ENCODE measurements at regions not wholly inside any gene's neighbourhood (a gene's known extent, or its start where the extent isn't known, plus 50 kb on each side); places are given as distances from the start of the nearest gene placed in this dataset.

DNA sequence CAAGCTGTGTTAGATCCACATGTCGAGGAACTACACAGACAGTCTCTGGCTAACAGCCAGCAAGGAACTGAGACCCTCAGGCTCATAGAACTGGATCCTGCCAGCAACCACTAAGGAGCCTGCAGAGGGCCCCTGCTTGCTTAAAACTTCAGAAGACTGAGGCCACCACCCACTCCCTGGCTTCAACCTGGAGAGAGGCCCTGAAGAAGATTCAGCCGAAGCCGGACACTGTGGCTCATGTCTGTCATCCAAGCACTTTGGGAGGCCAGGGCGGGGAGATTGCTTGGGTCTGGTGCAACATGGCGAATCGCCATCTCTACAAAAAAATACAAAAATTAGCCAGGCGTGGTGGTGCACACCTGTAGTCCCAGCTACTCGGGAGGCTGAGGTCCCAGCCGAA, 92.6 kb upstream of the TMPRSS2 start:
- H4K20me1 ChIP-seq (ENCODE audit: control insufficient read depth, extremely low read depth, insufficient read depth, low read length), result no peaks in the 10 kb centered on the region
- H3K27ac ChIP-seq (ENCODE audit: insufficient read depth, low read length), result no peak overlapping the region
- H3K9ac ChIP-seq (ENCODE audit: insufficient read depth, low read length), result no peak overlapping the region
- no peaks in the 10 kb centered on the region for H3K4me1 ChIP-seq (ENCODE audit: control insufficient read depth, extremely low read depth, insufficient read depth, low read length)
- TF ChIP-seq, protein P1, sequence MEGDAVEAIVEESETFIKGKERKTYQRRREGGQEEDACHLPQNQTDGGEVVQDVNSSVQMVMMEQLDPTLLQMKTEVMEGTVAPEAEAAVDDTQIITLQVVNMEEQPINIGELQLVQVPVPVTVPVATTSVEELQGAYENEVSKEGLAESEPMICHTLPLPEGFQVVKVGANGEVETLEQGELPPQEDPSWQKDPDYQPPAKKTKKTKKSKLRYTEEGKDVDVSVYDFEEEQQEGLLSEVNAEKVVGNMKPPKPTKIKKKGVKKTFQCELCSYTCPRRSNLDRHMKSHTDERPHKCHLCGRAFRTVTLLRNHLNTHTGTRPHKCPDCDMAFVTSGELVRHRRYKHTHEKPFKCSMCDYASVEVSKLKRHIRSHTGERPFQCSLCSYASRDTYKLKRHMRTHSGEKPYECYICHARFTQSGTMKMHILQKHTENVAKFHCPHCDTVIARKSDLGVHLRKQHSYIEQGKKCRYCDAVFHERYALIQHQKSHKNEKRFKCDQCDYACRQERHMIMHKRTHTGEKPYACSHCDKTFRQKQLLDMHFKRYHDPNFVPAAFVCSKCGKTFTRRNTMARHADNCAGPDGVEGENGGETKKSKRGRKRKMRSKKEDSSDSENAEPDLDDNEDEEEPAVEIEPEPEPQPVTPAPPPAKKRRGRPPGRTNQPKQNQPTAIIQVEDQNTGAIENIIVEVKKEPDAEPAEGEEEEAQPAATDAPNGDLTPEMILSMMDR (conservative IDR thresholded peaks at IDR 0.05 in 1 of 2, IDR thresholded peaks at IDR 0.05 in 1 of 2; ENCODE audit: low read depth in 1 of 2, low read length in 2 of 2), result no peak
- H3K79me2 ChIP-seq (ENCODE audit: control insufficient read depth, insufficient read depth, low read length), result no peaks in the 10 kb centered on the region
- no peaks in the 10 kb centered on the region for H3K9me3 ChIP-seq (ENCODE audit: control insufficient read depth, insufficient read depth, low read depth, low read length)
- DNase-seq (ENCODE audit: low read depth in 2 of 2), result no peak
- H3K4me3 ChIP-seq (replicated peaks in 1 of 4; ENCODE audit: control extremely low read depth in 1 of 4, insufficient read depth in 1 of 4, low read depth in 3 of 4, low read length in 4 of 4), result no peak overlapping the region
- H3K27me3 ChIP-seq (ENCODE audit: control insufficient read depth, insufficient read depth, low read length), result no peaks in the 10 kb centered on the region
- no peak overlapping the region for H2AFZ ChIP-seq (ENCODE audit: low read length)
- no peaks in the 10 kb centered on the region for H3K36me3 ChIP-seq (ENCODE audit: control insufficient read depth, insufficient read depth, low read length)
- H3K4me2 ChIP-seq (ENCODE audit: extremely low read depth, insufficient read depth, low read length), result no peak overlapping the region

DNA sequence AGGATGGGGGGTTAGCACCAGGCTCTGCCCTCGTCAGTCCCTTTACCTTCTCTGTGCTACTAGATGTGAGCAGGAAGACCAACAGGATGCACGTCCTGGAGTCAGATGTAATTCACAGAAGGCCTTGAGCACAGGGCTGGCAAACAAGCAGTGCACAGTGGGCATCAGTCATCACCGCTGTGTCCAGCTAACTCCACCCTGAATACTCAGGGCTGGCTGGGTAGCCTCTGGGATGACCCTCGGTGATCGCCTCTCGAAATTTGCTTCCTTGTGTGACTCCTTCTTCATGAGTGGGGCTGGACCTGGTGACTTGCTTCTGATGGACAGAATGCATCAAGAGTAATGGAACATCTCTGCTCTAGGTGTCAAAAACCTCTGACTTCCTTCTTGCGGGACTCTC, 92.2 kb upstream of the TMPRSS2 start:
- no peaks in the 10 kb centered on the region for H3K4me1 ChIP-seq (ENCODE audit: control insufficient read depth, extremely low read depth, insufficient read depth, low read length)
- H3K79me2 ChIP-seq (ENCODE audit: control insufficient read depth, insufficient read depth, low read length), result no peaks in the 10 kb centered on the region
- no peak overlapping the region for H3K9ac ChIP-seq (ENCODE audit: insufficient read depth, low read length)
- no peak overlapping the region for H3K27ac ChIP-seq (ENCODE audit: insufficient read depth, low read length)
- H3K4me2 ChIP-seq (ENCODE audit: extremely low read depth, insufficient read depth, low read length), result no peak overlapping the region
- H3K4me3 ChIP-seq (replicated peaks in 1 of 4; ENCODE audit: control extremely low read depth in 1 of 4, insufficient read depth in 1 of 4, low read depth in 3 of 4, low read length in 4 of 4), result no peak overlapping the region
- no peaks in the 10 kb centered on the region for H4K20me1 ChIP-seq (ENCODE audit: control insufficient read depth, extremely low read depth, insufficient read depth, low read length)
- no peak for DNase-seq (ENCODE audit: low read depth in 2 of 2)
- no peak overlapping the region for H2AFZ ChIP-seq (ENCODE audit: low read length)
- H3K9me3 ChIP-seq (ENCODE audit: control insufficient read depth, insufficient read depth, low read depth, low read length), result no peaks in the 10 kb centered on the region
- no peaks in the 10 kb centered on the region for H3K27me3 ChIP-seq (ENCODE audit: control insufficient read depth, insufficient read depth, low read length)
- no peaks in the 10 kb centered on the region for H3K36me3 ChIP-seq (ENCODE audit: control insufficient read depth, insufficient read depth, low read length)
- TF ChIP-seq, protein P1 (conservative IDR thresholded peaks at IDR 0.05 in 1 of 2, IDR thresholded peaks at IDR 0.05 in 1 of 2; ENCODE audit: low read depth in 1 of 2, low read length in 2 of 2), result no peak
- TF ChIP-seq EZH2 (IDR thresholded peaks at IDR 0.05; ENCODE audit: low read length, missing control alignments), result no peak

DNA sequence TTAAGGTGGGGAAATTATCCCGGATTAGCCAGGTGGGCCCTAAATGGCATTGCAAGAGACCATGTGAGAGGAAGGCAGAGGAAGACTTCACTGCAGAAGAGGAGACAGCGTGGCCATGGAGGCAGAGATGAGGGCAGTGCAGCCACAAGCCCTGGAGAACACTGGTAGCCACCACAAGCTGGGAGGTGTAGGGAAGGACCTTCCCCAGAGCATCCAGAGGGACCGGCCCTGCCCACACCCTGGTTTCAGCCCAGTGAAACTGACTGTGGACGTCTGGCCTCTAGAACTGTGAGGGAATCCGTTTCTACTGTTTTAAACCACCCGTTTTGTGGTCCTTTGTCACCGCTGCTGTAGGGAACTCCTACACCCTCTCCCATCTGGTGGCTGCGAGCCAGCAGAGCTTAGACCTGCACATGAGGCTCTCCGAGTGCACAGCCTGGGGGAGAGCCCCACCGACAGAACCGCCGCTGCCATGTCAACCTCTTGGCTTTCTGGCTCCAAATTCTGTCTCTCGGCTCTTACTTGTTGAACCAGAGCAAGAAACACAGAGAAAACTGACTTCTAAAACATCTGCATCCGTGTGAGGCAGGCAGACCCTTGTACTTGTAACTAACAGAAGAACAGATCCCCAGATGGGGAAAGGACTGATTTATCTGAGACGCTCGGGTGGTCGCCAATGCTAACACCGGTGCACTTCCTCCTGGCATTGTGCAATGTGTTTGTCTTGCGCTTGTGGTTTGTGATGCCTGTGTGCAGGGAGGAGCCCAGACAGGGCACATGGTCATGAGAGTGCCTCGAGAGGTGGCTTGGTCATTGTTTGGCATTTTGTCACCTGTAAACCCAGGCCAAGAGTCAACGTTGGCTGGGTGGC, 90.8 kb upstream of the TMPRSS2 start:
- no peaks in the 10 kb centered on the region for H3K36me3 ChIP-seq (ENCODE audit: control insufficient read depth, insufficient read depth, low read length)
- no peaks in the 10 kb centered on the region for H3K9me3 ChIP-seq (ENCODE audit: control insufficient read depth, insufficient read depth, low read depth, low read length)
- no peaks in the 10 kb centered on the region for H3K27me3 ChIP-seq (ENCODE audit: control insufficient read depth, insufficient read depth, low read length)
- DNase-seq (ENCODE audit: low read depth in 2 of 2), result no peak
- TF ChIP-seq EZH2 (IDR thresholded peaks at IDR 0.05; ENCODE audit: low read length, missing control alignments), result no peak
- TF ChIP-seq, protein P1 (conservative IDR thresholded peaks at IDR 0.05 in 1 of 2, IDR thresholded peaks at IDR 0.05 in 1 of 2; ENCODE audit: low read depth in 1 of 2, low read length in 2 of 2), result no peak
- no peaks in the 10 kb centered on the region for H3K79me2 ChIP-seq (ENCODE audit: control insufficient read depth, insufficient read depth, low read length)
- H3K4me2 ChIP-seq (ENCODE audit: extremely low read depth, insufficient read depth, low read length), result no peak overlapping the region
- H3K4me3 ChIP-seq (replicated peaks in 1 of 4; ENCODE audit: control extremely low read depth in 1 of 4, insufficient read depth in 1 of 4, low read depth in 3 of 4, low read length in 4 of 4), result no peak overlapping the region
- H3K27ac ChIP-seq (ENCODE audit: insufficient read depth, low read length), result no peak overlapping the region
- no peaks in the 10 kb centered on the region for H4K20me1 ChIP-seq (ENCODE audit: control insufficient read depth, extremely low read depth, insufficient read depth, low read length)
- no peaks in the 10 kb centered on the region for H3K4me1 ChIP-seq (ENCODE audit: control insufficient read depth, extremely low read depth, insufficient read depth, low read length)
- no peak overlapping the region for H2AFZ ChIP-seq (ENCODE audit: low read length)
- no peak overlapping the region for H3K9ac ChIP-seq (ENCODE audit: insufficient read depth, low read length)

Data from fibroblast of lung (primary cell).